Activated CD4-positive, alpha-beta T cell treated with anti-CD3 and anti-CD28 coated beads for 1 hour (primary cell): ENCODE measurements at regions not wholly inside any gene's neighbourhood (a gene's known extent, or its start where the extent isn't known, plus 50 kb on each side); places are given as distances from the start of the nearest gene placed in this dataset.
"Not testable (repeated sequence)": the region's sequence is repeated elsewhere in the genome, so short reads cannot be mapped to it uniquely, and the experiment has no call there.

ENCODE experiments used
- DNase-seq: peaks from one replicate; pipeline ENCODE4 v3.0.0-alpha.2; 2020

GRCh38 chr9:63804205-63804604 lies 1480.8 kb downstream of the FOXD4L5 start:
- DNase-seq: not testable (repeated sequence)

- DNase-seq: not testable (repeated sequence)
Measured at GRCh38 chr9:63794081-63794685, 1490.8 kb downstream of the FOXD4L5 start.

- not testable (repeated sequence) for DNase-seq
Measured at GRCh38 chr9:63787454-63787853, 1497.6 kb downstream of the FOXD4L5 start.

GRCh38 chr9:63785059-63785458 lies 1500.0 kb downstream of the FOXD4L5 start:
- DNase-seq: not testable (repeated sequence)

- not testable (repeated sequence) for DNase-seq
Measured at GRCh38 chr9:63784421-63784820, 1500.6 kb downstream of the FOXD4L5 start.

- DNase-seq: not testable (repeated sequence)
Measured at GRCh38 chr9:63781817-63782439, 1503.1 kb downstream of the FOXD4L5 start.

GRCh38 chr9:63781390-63781789 lies 1503.6 kb downstream of the FOXD4L5 start:
- DNase-seq: not testable (repeated sequence)

GRCh38 chr9:63776220-63776619 lies 1508.8 kb downstream of the FOXD4L5 start:
- DNase-seq: not testable (repeated sequence)

GRCh38 chr9:63775092-63775426 lies 1510.0 kb downstream of the FOXD4L5 start:
- DNase-seq: not testable (repeated sequence)

- DNase-seq: not testable (repeated sequence)
Measured at GRCh38 chr9:63774369-63775091, 1510.5 kb downstream of the FOXD4L5 start.

- DNase-seq: not testable (repeated sequence)
Measured at GRCh38 chr9:63762230-63762629, 1522.8 kb downstream of the FOXD4L5 start.

GRCh38 chr9:63729021-63729420 lies 1556.0 kb downstream of the FOXD4L5 start:
- DNase-seq: not testable (repeated sequence)

- DNase-seq: no peak
Measured at GRCh38 chr9:63728287-63728686, 1556.7 kb downstream of the FOXD4L5 start.

GRCh38 chr9:63708285-63708684 lies 1576.7 kb downstream of the FOXD4L5 start:
- DNase-seq: not testable (repeated sequence)

GRCh38 chr9:63704456-63704855 lies 1580.6 kb downstream of the FOXD4L5 start:
- not testable (repeated sequence) for DNase-seq

GRCh38 chr9:63703670-63704069 lies 1581.3 kb downstream of the FOXD4L5 start:
- DNase-seq: not testable (repeated sequence)

- not testable (repeated sequence) for DNase-seq
Measured at GRCh38 chr9:63703138-63703665, 1581.8 kb downstream of the FOXD4L5 start.
